Lung (tissue), 11 donors: ENCODE measurements at regions not wholly inside any gene's neighbourhood (a gene's known extent, or its start where the extent isn't known, plus 50 kb on each side); places are given as distances from the start of the nearest gene placed in this dataset.
A peak's percentile ranks its signal among the peaks of the same experiment; 100 is the strongest.

Experiments
- ATAC-seq: fragments of 200-7000 bp; cut with Tn5 transposase; one replicate; pipeline ENCODE4 v1.9.1; 2020; ENCODE audit warnings: moderate number of reproducible peaks; ENCODE audit not compliant: insufficient read depth, low FRiP score
- DNase-seq, 3 donors: peaks; one replicate each; pipeline ENCODE4 v3.0.0-alpha.2; 2013 to 2017
- H3K27ac ChIP-seq, 2 donors: one replicate each; pipeline ENCODE4 v1.5.1; 2013; ENCODE audit warnings: mild to moderate bottlenecking in 2 of 2, moderate library complexity in 2 of 2, control low read depth in 1 of 2, inconsistent platforms in 1 of 2, low read depth in 1 of 2, low read length in 1 of 2
- H3K27me3 ChIP-seq, 3 donors: one replicate each; pipeline ENCODE4 v1.5.1; 2013; ENCODE audit warnings: low read length in 2 of 3; ENCODE audit not compliant: control insufficient read depth in 3 of 3, insufficient read depth in 3 of 3
- H3K36me3 ChIP-seq, 4 donors: one replicate each; pipeline ENCODE4 v1.5.1; 2013; ENCODE audit warnings: low read length in 4 of 4, mild to moderate bottlenecking in 1 of 4, moderate library complexity in 1 of 4; ENCODE audit not compliant: control insufficient read depth in 4 of 4, insufficient read depth in 4 of 4
- H3K4me1 ChIP-seq, 5 donors: one replicate each; pipeline ENCODE4 v1.5.1; 2013; ENCODE audit warnings: low read length in 5 of 5, mild to moderate bottlenecking in 2 of 5, moderate library complexity in 1 of 5; ENCODE audit not compliant: control insufficient read depth in 5 of 5, insufficient read depth in 5 of 5
- H3K4me3 ChIP-seq: one replicate; pipeline ENCODE4 v1.5.1; 2013; ENCODE audit warnings: mild to moderate bottlenecking, control low read depth, moderate library complexity
- H3K9ac ChIP-seq, 2 donors: one replicate each; pipeline ENCODE4 v1.5.1; 2013; ENCODE audit warnings: low read length in 2 of 2, control low read depth in 1 of 2; ENCODE audit not compliant: insufficient read depth in 1 of 2
- H3K9me3 ChIP-seq, 4 donors: one replicate each; pipeline ENCODE4 v1.5.1; 2013; ENCODE audit warnings: low read length in 3 of 4, mild to moderate bottlenecking in 1 of 4, moderate library complexity in 1 of 4; ENCODE audit not compliant: control insufficient read depth in 4 of 4, insufficient read depth in 3 of 4
- CTCF ChIP-seq: IDR thresholded peaks from 2 replicates; pipeline ENCODE4 v1.5.1; 2012; ENCODE audit warnings: mild to moderate bottlenecking; ENCODE audit errors: control extremely low read depth, extremely low read depth
- WGBS, 2 donors: extraction: QIAGEN DNeasy Blood & Tissue Kit; methylation state at CpG; one replicate each; pipeline ENCODE4 v1.1.7; 2013; 5-methylcytosine and 5-hydroxymethylcytosine counted together
- donor health status: control.
- donor health status: control.
- donor health status: Bipolar disorder and iron deficiency.
- donor health status: healthy.
- donor health status: DM: yes; HTN: yes; CAD: no.

GRCh38 chr2:128413014-128413717 is 94.5 kb upstream of the HS6ST1 start:
- Histone ChIP-seq H3K27ac (no peak overlapping the region), H3K9me3 (peaks cover 0 to 6% (median 0%) of the 10 kb centered on the region in 4 donors), H3K4me1 (peaks cover 0 to 26% (median 5%) of the 10 kb centered on the region in 5 donors), H3K4me3 (no peak overlapping the region), H3K36me3 (no peaks in the 10 kb centered on the region), H3K9ac (no peak overlapping the region), H3K27me3 (no peaks in the 10 kb centered on the region)
- WGBS, 2 donors = 79 to 88% methylated on average over 10 of the region's 10 CpGs
- ATAC-seq (no peak), DNase-seq (no peak)
- no peak for TF ChIP-seq CTCF

GRCh38 chr2:128413718-128414341 is 95.2 kb upstream of the HS6ST1 start:
- no peak for TF ChIP-seq CTCF
- Histone ChIP-seq H3K27ac (no peak overlapping the region), H3K9ac (no peak overlapping the region), H3K27me3 (no peaks in the 10 kb centered on the region), H3K4me1 (peaks cover 0 to 19% (median 1%) of the 10 kb centered on the region in 5 donors), H3K36me3 (no peaks in the 10 kb centered on the region), H3K4me3 (no peak overlapping the region), H3K9me3 (peaks cover 0 to 6% (median 0%) of the 10 kb centered on the region in 4 donors)
- DNase-seq = peak in 1 of 3 donors; percentile 56
- WGBS, 2 donors = 38 to 46% methylated on average over 5 of the region's 5 CpGs
- ATAC-seq = no peak

- Histone ChIP-seq H3K9ac (no peak overlapping the region), H3K4me3 (no peak overlapping the region), H3K27ac (no peak overlapping the region), H3K36me3 (no peaks in the 10 kb centered on the region), H3K4me1 (peaks cover 0 to 18% (median 1%) of the 10 kb centered on the region in 5 donors), H3K27me3 (no peaks in the 10 kb centered on the region), H3K9me3 (peaks cover 0 to 6% (median 0%) of the 10 kb centered on the region in 4 donors)
- DNase-seq = no peak
- TF ChIP-seq CTCF = no peak
- no peak for ATAC-seq
- WGBS, 2 donors = 93 to 95% methylated on average over 3 of the region's 3 CpGs
These were observed 95.7 kb upstream of the HS6ST1 start for GRCh38 chr2:128414351-128414750.
